Osteoblast (primary cell): ENCODE measurements at regions not wholly inside any gene's neighbourhood (a gene's known extent, or its start where the extent isn't known, plus 50 kb on each side); places are given as distances from the start of the nearest gene placed in this dataset.
"Not testable (repeated sequence)": the region's sequence is repeated elsewhere in the genome, so short reads cannot be mapped to it uniquely, and the experiment has no call there.

Experiments
- DNase-seq: peaks from one replicate; pipeline ENCODE4 v3.0.0; 2011; ENCODE audit warnings: low spot score, mixed read lengths; ENCODE audit not compliant: insufficient read length; ENCODE audit errors: missing footprints
- H2AFZ ChIP-seq: 2 replicates; pipeline ENCODE4 v1.6.0; 2011; ENCODE audit warnings: mild to moderate bottlenecking, low read length
- H3K27ac ChIP-seq: 2 replicates; pipeline ENCODE4 v1.5.1; 2011; ENCODE audit warnings: mild to moderate bottlenecking, low read depth, low read length, moderate library complexity
- H3K27me3 ChIP-seq: 2 replicates; pipeline ENCODE4 v1.6.0; 2012; ENCODE audit warnings: mild to moderate bottlenecking, control low read depth, inconsistent platforms, low read length, moderate library complexity; ENCODE audit not compliant: insufficient read depth
- H3K36me3 ChIP-seq: 2 replicates; pipeline ENCODE4 v1.5.1; 2011; ENCODE audit warnings: mild to moderate bottlenecking, low read length, control low read depth, moderate library complexity; ENCODE audit not compliant: insufficient read depth
- H3K4me1 ChIP-seq: 2 replicates; pipeline ENCODE4 v1.5.1; 2011; ENCODE audit warnings: mild to moderate bottlenecking, low read length, control low read depth, moderate library complexity; ENCODE audit not compliant: insufficient read depth
- H3K4me2 ChIP-seq: 2 replicates; pipeline ENCODE4 v1.6.0; 2011; ENCODE audit warnings: mild to moderate bottlenecking, low read length; ENCODE audit not compliant: insufficient read depth
- H3K4me3 ChIP-seq: fragments of 200-600 bp; sonication (generic); 3 replicates; pipeline ENCODE4 v1.5.1; 2012; ENCODE audit warnings: mild to moderate bottlenecking, low read length, inconsistent platforms; ENCODE audit not compliant: insufficient read depth
- H3K79me2 ChIP-seq: 2 replicates; pipeline ENCODE4 v1.6.0; 2012; ENCODE audit warnings: mild to moderate bottlenecking, low read length, control low read depth, inconsistent platforms; ENCODE audit not compliant: insufficient read depth
- H3K9me3 ChIP-seq: 2 replicates; pipeline ENCODE4 v1.5.1; 2011; ENCODE audit warnings: low read depth, low read length, control low read depth
- H4K20me1 ChIP-seq: 2 replicates; pipeline ENCODE4 v1.6.0; 2012; ENCODE audit warnings: mild to moderate bottlenecking, low read length, control low read depth; ENCODE audit not compliant: insufficient read depth
- TF ChIP-seq, protein P1 (sequence below): IDR thresholded peaks from 2 replicates; pipeline ENCODE4 v1.5.1; 2011; ENCODE audit warnings: mild to moderate bottlenecking, low read depth, low read length, moderate library complexity; ENCODE audit errors: extremely low read depth

DNA sequence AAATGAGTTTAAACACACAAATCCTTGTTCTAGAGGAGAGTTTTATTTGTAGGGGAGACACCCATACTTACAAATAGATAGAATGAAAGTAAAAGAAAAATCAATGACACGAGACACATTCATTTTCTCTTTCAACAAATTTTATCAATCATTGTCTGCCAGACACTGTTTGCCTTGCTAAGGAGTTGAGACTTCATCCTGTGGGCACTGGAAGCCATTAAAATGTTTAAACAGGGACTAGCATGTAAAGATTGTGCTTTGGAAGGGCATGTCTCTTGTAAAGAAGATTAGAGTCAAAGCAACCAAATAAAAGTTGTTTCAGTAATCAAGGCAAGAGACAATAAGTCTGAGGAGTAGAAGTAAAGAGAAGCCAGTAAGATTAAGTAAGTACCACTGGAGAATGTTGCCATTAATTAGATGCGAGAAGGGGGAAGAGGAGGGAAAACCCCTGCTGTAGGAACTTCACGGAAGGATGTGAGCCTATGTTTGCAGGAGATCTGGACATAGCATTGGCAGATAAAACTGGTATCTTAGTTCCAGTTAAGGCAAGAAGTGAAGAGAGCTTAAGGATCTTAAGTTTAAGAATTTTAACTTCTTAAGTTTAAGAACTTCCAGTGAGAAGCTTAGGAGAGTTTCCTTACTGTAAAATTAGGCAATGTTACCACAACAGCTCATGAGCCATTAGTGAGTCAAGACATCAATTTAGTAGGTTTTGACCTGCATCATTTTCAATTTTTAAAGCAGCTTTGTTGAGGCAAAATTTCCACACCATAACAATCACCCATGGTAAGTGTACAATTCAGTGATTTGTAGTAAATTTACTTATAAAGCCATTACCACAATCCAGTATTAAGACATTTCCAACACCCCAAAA lies 117.0 kb upstream of the UST start:
- H3K9me3 ChIP-seq, result no peaks in the 10 kb centered on the region
- peaks cover 13% of the 10 kb centered on the region for H3K4me1 ChIP-seq
- DNase-seq, result no peak
- peak overlapping the region; percentile 20 for H3K4me2 ChIP-seq
- no peaks in the 10 kb centered on the region for H3K27me3 ChIP-seq
- no peaks in the 10 kb centered on the region for H3K36me3 ChIP-seq
- no peak overlapping the region for H3K4me3 ChIP-seq
- no peak overlapping the region for H2AFZ ChIP-seq
- no peaks in the 10 kb centered on the region for H3K79me2 ChIP-seq
- TF ChIP-seq, protein P1, sequence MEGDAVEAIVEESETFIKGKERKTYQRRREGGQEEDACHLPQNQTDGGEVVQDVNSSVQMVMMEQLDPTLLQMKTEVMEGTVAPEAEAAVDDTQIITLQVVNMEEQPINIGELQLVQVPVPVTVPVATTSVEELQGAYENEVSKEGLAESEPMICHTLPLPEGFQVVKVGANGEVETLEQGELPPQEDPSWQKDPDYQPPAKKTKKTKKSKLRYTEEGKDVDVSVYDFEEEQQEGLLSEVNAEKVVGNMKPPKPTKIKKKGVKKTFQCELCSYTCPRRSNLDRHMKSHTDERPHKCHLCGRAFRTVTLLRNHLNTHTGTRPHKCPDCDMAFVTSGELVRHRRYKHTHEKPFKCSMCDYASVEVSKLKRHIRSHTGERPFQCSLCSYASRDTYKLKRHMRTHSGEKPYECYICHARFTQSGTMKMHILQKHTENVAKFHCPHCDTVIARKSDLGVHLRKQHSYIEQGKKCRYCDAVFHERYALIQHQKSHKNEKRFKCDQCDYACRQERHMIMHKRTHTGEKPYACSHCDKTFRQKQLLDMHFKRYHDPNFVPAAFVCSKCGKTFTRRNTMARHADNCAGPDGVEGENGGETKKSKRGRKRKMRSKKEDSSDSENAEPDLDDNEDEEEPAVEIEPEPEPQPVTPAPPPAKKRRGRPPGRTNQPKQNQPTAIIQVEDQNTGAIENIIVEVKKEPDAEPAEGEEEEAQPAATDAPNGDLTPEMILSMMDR, result no peak
- no peak overlapping the region for H3K27ac ChIP-seq
- H4K20me1 ChIP-seq, result no peaks in the 10 kb centered on the region

DNA sequence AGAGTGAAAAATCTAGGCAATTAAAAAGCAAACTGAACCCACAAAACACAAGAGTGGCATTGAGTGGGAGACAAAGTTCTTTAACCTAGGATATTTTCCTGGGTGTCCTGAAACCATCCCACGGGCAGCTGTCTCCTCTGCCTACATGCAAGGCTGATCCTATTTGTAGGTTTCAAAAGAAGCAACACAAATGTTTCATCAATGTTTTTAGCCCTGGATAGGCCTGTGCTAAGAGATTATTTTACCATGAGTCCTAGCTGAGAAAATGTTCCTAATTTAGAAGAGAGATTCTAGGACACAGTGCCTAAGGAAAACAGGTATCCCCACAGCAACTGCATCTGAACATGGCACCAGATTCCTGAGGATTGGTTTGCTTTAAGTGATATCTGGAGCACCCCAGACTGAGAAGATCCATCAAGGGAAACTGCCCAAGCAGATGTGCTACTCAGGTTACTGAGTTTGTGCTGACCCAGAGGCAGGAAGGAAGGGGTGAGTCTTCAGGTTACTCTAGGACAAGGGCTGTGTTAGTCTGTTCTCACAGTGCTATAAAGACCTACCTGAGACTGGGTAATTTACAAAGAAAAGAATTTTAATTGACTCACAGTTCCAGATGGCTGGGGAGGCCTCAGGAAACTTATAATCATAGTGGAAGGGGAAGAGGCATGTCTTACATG lies 111.6 kb upstream of the UST start:
- no peak overlapping the region for H3K27ac ChIP-seq
- H3K4me3 ChIP-seq, result no peak overlapping the region
- H3K36me3 ChIP-seq, result no peaks in the 10 kb centered on the region
- H2AFZ ChIP-seq, result no peak overlapping the region
- TF ChIP-seq, protein P1, result no peak
- no peaks in the 10 kb centered on the region for H3K9me3 ChIP-seq
- DNase-seq, result no peak
- H3K27me3 ChIP-seq, result no peaks in the 10 kb centered on the region
- peaks cover 2% of the 10 kb centered on the region for H3K4me1 ChIP-seq
- no peaks in the 10 kb centered on the region for H4K20me1 ChIP-seq
- H3K4me2 ChIP-seq, result no peak overlapping the region
- no peaks in the 10 kb centered on the region for H3K79me2 ChIP-seq

DNA sequence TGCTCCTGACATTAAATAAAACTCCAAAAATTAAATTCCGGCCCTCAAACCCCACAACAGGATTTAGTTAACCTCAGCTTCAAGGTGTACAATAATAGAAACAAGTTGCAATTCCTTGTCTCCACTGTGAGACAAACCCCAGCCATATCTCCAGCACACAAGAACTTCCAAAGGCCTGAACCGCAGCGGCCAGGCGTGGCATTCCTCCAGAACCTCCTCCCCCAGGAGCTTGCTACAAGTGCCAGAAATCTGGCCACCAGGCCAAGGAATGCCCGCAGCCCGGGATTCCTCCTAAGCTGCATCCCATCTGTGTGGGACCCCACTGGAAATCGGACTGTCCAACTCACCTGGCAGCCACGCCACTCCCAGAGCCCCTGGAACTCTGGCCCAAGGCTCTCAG lies 105.0 kb upstream of the UST start:
- H3K4me1 ChIP-seq, H3K4me3 ChIP-seq, H4K20me1 ChIP-seq, H3K79me2 ChIP-seq, H3K36me3 ChIP-seq, H3K27me3 ChIP-seq, H3K4me2 ChIP-seq, DNase-seq, H3K9me3 ChIP-seq, H3K27ac ChIP-seq, H2AFZ ChIP-seq: not testable (repeated sequence)

- H3K36me3 ChIP-seq, DNase-seq, H3K27me3 ChIP-seq, H2AFZ ChIP-seq, H4K20me1 ChIP-seq, H3K4me2 ChIP-seq, H3K4me3 ChIP-seq, H3K4me1 ChIP-seq, H3K27ac ChIP-seq, H3K9me3 ChIP-seq, H3K79me2 ChIP-seq: not testable (repeated sequence)
Observed at GRCh38 chr6:148643208-148643607, 103.6 kb upstream of the UST start.

GRCh38 chr6:148645049-148645448 lies 101.8 kb upstream of the UST start:
- not testable (repeated sequence) for H3K36me3 ChIP-seq, H3K27ac ChIP-seq, DNase-seq, H3K4me2 ChIP-seq, H4K20me1 ChIP-seq, H3K27me3 ChIP-seq, H3K79me2 ChIP-seq, H3K4me3 ChIP-seq, H3K9me3 ChIP-seq, H3K4me1 ChIP-seq, H2AFZ ChIP-seq
